Activated CD8-positive, alpha-beta memory T cell treated with anti-CD3 and anti-CD28 coated beads for 24 hours (primary cell): ENCODE measurements at regions not wholly inside any gene's neighbourhood (a gene's known extent, or its start where the extent isn't known, plus 50 kb on each side); places are given as distances from the start of the nearest gene placed in this dataset.

Source experiments
- DNase-seq: peaks from one replicate; pipeline ENCODE4 v3.0.0-alpha.2; 2020

- no peak for DNase-seq
Observed at GRCh38 chr15:38894243-38894948, 329.8 kb upstream of the RASGRP1 start.

- DNase-seq = no peak
Observed at GRCh38 chr15:38895326-38896255, 331.0 kb upstream of the RASGRP1 start.

- DNase-seq = no peak
Observed at GRCh38 chr15:38896647-38897046, 332.0 kb upstream of the RASGRP1 start.

GRCh38 chr15:38897551-38897950 is 332.9 kb upstream of the RASGRP1 start:
- DNase-seq = no peak

- no peak for DNase-seq
Observed at GRCh38 chr15:38898236-38898635, 333.6 kb upstream of the RASGRP1 start.

- DNase-seq = no peak
Observed at GRCh38 chr15:38899300-38899699, 334.7 kb upstream of the RASGRP1 start.

GRCh38 chr15:38904298-38904697 is 339.7 kb upstream of the RASGRP1 start:
- no peak for DNase-seq

GRCh38 chr15:38905632-38906031 is 341.0 kb upstream of the RASGRP1 start:
- no peak for DNase-seq

- DNase-seq = no peak
Observed at GRCh38 chr15:38920966-38921365, 356.4 kb upstream of the RASGRP1 start.

- no peak for DNase-seq
Observed at GRCh38 chr15:38921471-38921870, 356.9 kb upstream of the RASGRP1 start.

- no peak for DNase-seq
Observed at GRCh38 chr15:38928431-38928830, 363.8 kb upstream of the RASGRP1 start.

GRCh38 chr15:38930851-38931572 is 366.4 kb upstream of the RASGRP1 start:
- DNase-seq = no peak

- no peak for DNase-seq
Observed at GRCh38 chr15:38941399-38941953, 376.9 kb upstream of the RASGRP1 start.

GRCh38 chr15:38944536-38944935 is 379.9 kb upstream of the RASGRP1 start:
- no peak for DNase-seq

- DNase-seq = no peak
Observed at GRCh38 chr15:38945551-38946298, 381.1 kb upstream of the RASGRP1 start.

- no peak for DNase-seq
Observed at GRCh38 chr15:38954090-38954489, 389.5 kb upstream of the RASGRP1 start.

GRCh38 chr15:38961456-38961855 is 396.8 kb upstream of the RASGRP1 start:
- no peak for DNase-seq

GRCh38 chr15:38961931-38962330 is 397.3 kb upstream of the RASGRP1 start:
- DNase-seq = no peak

GRCh38 chr15:38972831-38973230 is 408.2 kb upstream of the RASGRP1 start:
- DNase-seq = no peak

GRCh38 chr15:38975282-38975990 is 410.8 kb upstream of the RASGRP1 start:
- no peak for DNase-seq

GRCh38 chr15:38991126-38991525 is 426.5 kb upstream of the RASGRP1 start:
- no peak for DNase-seq

- DNase-seq = no peak
Observed at GRCh38 chr15:38991701-38992100, 427.1 kb upstream of the RASGRP1 start.
